ENCODE measurements at regions not wholly inside any gene's neighbourhood (a gene's known extent, or its start where the extent isn't known, plus 50 kb on each side); places are given as distances from the start of the nearest gene placed in this dataset.

- no peak overlapping the region for H2AFZ ChIP-seq (ENCODE audit: low read depth, low read length)
- peak overlapping the region; percentile 16 for H3K4me2 ChIP-seq (ENCODE audit: insufficient read depth, low read length)
- intact Hi-C loops (cut with micrococcal nuclease) = no loop called here
- H4K20me1 ChIP-seq (replicated peaks; ENCODE audit: control insufficient read depth, insufficient read depth, low read length) = no peaks in the 10 kb centered on the region
- no peak overlapping the region for H3K4me3 ChIP-seq
- no peaks in the 10 kb centered on the region for H3K9me3 ChIP-seq (replicated peaks; ENCODE audit: control insufficient read depth, insufficient read depth, low read depth, low read length)
- ChIA-PET CTCF (ENCODE audit: low intra/inter-chr PET ratio) (no interaction called here), POLR2A (interaction anchor here (1.8 kb wide), 1 partner anchor 16 kb away, joined by 10 read pairs; no protein-coding TSS in a partner anchor)
- H3K36me3 ChIP-seq (ENCODE audit: control insufficient read depth, insufficient read depth, low read length) = no peaks in the 10 kb centered on the region; the same call in 2 of the 3 replicates
- no peak overlapping the region for H3K9ac ChIP-seq (ENCODE audit: insufficient read depth in 1 of 2, low read depth in 2 of 2, low read length in 2 of 2)
- FAIRE-seq (no peak), ATAC-seq (peak; percentile 42), DNase-seq (ENCODE audit: extremely low read depth in 1 of 4, low spot score in 3 of 4) (peak in 3 of 4 experiments; percentile 8 to 14 (median 13))
- H3K79me2 ChIP-seq (ENCODE audit: control insufficient read depth, insufficient read depth, low read length) = no peaks in the 10 kb centered on the region
- in situ Hi-C loops (cut with MboI) = no loop called here
- no peaks in the 10 kb centered on the region for H3K9me1 ChIP-seq (ENCODE audit: control insufficient read depth, insufficient read depth, low read length)
- BruUV-seq (replicated peaks) = no TSS peak
- no peaks in the 10 kb centered on the region for H3K27me3 ChIP-seq (ENCODE audit: control insufficient read depth in 2 of 2, insufficient read depth in 2 of 2, low read length in 2 of 2)
- H3K4me1 ChIP-seq (replicated peaks in 1 of 2; ENCODE audit: control insufficient read depth in 2 of 2, insufficient read depth in 2 of 2, low read length in 2 of 2) = peaks cover 0 to 13% of the 10 kb centered on the region in 2 experiments; a peak in 3 of 5 replicates
- H3K27ac ChIP-seq (ENCODE audit: extremely low read depth, low read depth, low read length) = no peak overlapping the region
- WGBS (ENCODE audit: insufficient coverage, low coverage, missing lambda C conversion rate) = 14% methylated on average over 1 of the region's 1 CpG
- TF ChIP-seq, protein P1, sequence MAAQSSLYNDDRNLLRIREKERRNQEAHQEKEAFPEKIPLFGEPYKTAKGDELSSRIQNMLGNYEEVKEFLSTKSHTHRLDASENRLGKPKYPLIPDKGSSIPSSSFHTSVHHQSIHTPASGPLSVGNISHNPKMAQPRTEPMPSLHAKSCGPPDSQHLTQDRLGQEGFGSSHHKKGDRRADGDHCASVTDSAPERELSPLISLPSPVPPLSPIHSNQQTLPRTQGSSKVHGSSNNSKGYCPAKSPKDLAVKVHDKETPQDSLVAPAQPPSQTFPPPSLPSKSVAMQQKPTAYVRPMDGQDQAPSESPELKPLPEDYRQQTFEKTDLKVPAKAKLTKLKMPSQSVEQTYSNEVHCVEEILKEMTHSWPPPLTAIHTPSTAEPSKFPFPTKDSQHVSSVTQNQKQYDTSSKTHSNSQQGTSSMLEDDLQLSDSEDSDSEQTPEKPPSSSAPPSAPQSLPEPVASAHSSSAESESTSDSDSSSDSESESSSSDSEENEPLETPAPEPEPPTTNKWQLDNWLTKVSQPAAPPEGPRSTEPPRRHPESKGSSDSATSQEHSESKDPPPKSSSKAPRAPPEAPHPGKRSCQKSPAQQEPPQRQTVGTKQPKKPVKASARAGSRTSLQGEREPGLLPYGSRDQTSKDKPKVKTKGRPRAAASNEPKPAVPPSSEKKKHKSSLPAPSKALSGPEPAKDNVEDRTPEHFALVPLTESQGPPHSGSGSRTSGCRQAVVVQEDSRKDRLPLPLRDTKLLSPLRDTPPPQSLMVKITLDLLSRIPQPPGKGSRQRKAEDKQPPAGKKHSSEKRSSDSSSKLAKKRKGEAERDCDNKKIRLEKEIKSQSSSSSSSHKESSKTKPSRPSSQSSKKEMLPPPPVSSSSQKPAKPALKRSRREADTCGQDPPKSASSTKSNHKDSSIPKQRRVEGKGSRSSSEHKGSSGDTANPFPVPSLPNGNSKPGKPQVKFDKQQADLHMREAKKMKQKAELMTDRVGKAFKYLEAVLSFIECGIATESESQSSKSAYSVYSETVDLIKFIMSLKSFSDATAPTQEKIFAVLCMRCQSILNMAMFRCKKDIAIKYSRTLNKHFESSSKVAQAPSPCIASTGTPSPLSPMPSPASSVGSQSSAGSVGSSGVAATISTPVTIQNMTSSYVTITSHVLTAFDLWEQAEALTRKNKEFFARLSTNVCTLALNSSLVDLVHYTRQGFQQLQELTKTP (IDR thresholded peaks at IDR 0.05; ENCODE audit: low read depth in 1 of 2, partially characterized antibody in 2 of 2) = no peak
- TF ChIP-seq ZNF561 (CRISPR knock-in tag; conservative IDR thresholded peaks at IDR 0.05) = no peak
- peak; percentile 16 for TF ChIP-seq CCNT2 (IDR thresholded peaks at IDR 0.05; ENCODE audit: borderline replicate concordance, extremely low read depth, insufficient read length, low read depth, low read length)
- TF ChIP-seq RAD51 (IDR thresholded peaks at IDR 0.05; ENCODE audit: borderline replicate concordance, low read depth) = no peak
- TF ChIP-seq JUN (IDR thresholded peaks at IDR 0.05; ENCODE audit: borderline replicate concordance, low read depth, low read length) = peak; percentile 85
- no peak for TF ChIP-seq JUN (CRISPR knock-in tag; IDR thresholded peaks at IDR 0.05; ENCODE audit: borderline replicate concordance)
- TF ChIP-seq MTA1 (IDR thresholded peaks at IDR 0.05; ENCODE audit: borderline replicate concordance) = 0 out of 2 replicates have a peak, but pooled peaks have one; percentile 50
- no peak for TF ChIP-seq ZNF445 (CRISPR knock-in tag; IDR thresholded peaks at IDR 0.05; ENCODE audit: low read depth)
- TF ChIP-seq PHB2 (IDR thresholded peaks at IDR 0.05; ENCODE audit: low read depth) = no peak
- TF ChIP-seq BCL6 (CRISPR knock-in tag; IDR thresholded peaks at IDR 0.05) = no peak
- no peak for TF ChIP-seq U2AF1 (optimal IDR thresholded peaks at IDR 0.05; ENCODE audit: low read depth, low read length)
- TF ChIP-seq JUND (IDR thresholded peaks at IDR 0.05; ENCODE audit: borderline replicate concordance, low read depth, low read length) = peak; percentile 94
- TF ChIP-seq JUND (tag; IDR thresholded peaks at IDR 0.05; ENCODE audit: borderline replicate concordance, low read depth, low read length) = peak; percentile 93; the same call in 2 of the 3 replicates
- TF ChIP-seq ZNF217 (CRISPR knock-in tag; IDR thresholded peaks at IDR 0.05) = no peak
- no peak for TF ChIP-seq ZNF133 (CRISPR knock-in tag; IDR thresholded peaks at IDR 0.05)
- 0 out of 2 replicates have a peak, but pooled peaks have one; percentile 8 for TF ChIP-seq JUNB (CRISPR knock-in tag; conservative IDR thresholded peaks at IDR 0.05)
- peak; percentile 92 for TF ChIP-seq SMARCE1 (IDR thresholded peaks at IDR 0.05)
- TF ChIP-seq, protein P2, sequence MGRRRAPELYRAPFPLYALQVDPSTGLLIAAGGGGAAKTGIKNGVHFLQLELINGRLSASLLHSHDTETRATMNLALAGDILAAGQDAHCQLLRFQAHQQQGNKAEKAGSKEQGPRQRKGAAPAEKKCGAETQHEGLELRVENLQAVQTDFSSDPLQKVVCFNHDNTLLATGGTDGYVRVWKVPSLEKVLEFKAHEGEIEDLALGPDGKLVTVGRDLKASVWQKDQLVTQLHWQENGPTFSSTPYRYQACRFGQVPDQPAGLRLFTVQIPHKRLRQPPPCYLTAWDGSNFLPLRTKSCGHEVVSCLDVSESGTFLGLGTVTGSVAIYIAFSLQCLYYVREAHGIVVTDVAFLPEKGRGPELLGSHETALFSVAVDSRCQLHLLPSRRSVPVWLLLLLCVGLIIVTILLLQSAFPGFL (CRISPR knock-in tag; IDR thresholded peaks at IDR 0.05) = no peak
- TF ChIP-seq FOS (IDR thresholded peaks at IDR 0.05; ENCODE audit: extremely low read depth, insufficient read length) = peak; percentile 60
- peak; percentile 87 for TF ChIP-seq SMARCA4 (IDR thresholded peaks at IDR 0.05)
- no peak for TF ChIP-seq POU5F1 (IDR thresholded peaks at IDR 0.05; ENCODE audit: borderline replicate concordance, low read depth, low read length, partially characterized antibody)
These were observed 67.6 kb upstream of the SLC12A2 start for GRCh38 chr5:128015978-128016377.
